ENCODE measurements at regions not wholly inside any gene's neighbourhood (a gene's known extent, or its start where the extent isn't known, plus 50 kb on each side); places are given as distances from the start of the nearest gene placed in this dataset.
"Not testable (repeated sequence)": the region's sequence is repeated elsewhere in the genome, so short reads cannot be mapped to it uniquely, and the experiment has no call there.

GRCh38 chrX:10992110-10992509, 119.0 kb upstream of the HCCS start:
- TF ChIP-seq, protein P1, sequence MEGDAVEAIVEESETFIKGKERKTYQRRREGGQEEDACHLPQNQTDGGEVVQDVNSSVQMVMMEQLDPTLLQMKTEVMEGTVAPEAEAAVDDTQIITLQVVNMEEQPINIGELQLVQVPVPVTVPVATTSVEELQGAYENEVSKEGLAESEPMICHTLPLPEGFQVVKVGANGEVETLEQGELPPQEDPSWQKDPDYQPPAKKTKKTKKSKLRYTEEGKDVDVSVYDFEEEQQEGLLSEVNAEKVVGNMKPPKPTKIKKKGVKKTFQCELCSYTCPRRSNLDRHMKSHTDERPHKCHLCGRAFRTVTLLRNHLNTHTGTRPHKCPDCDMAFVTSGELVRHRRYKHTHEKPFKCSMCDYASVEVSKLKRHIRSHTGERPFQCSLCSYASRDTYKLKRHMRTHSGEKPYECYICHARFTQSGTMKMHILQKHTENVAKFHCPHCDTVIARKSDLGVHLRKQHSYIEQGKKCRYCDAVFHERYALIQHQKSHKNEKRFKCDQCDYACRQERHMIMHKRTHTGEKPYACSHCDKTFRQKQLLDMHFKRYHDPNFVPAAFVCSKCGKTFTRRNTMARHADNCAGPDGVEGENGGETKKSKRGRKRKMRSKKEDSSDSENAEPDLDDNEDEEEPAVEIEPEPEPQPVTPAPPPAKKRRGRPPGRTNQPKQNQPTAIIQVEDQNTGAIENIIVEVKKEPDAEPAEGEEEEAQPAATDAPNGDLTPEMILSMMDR (IDR thresholded peaks at IDR 0.05; ENCODE audit: borderline replicate concordance, extremely low read depth, insufficient read depth): no peak
- Histone ChIP-seq H3K9ac (ENCODE audit: low read length in 3 of 3) (no peak overlapping the region), H3K27ac (ENCODE audit: low read depth in 2 of 2, low read length in 2 of 2) (no peak overlapping the region), H3K27me3 (ENCODE audit: control insufficient read depth, insufficient read depth, low read length) (no peaks in the 10 kb centered on the region), H3K4me3 (ENCODE audit: low read length in 3 of 3) (no peak overlapping the region), H3K36me3 (ENCODE audit: control insufficient read depth in 2 of 3, insufficient read depth in 3 of 3, low read length in 3 of 3) (no peaks in the 10 kb centered on the region), H3K4me1 (ENCODE audit: control insufficient read depth in 2 of 3, insufficient read depth in 2 of 3, low read depth in 1 of 3, low read length in 3 of 3) (no peaks in the 10 kb centered on the region), H3K9me3 (ENCODE audit: control insufficient read depth in 2 of 3, insufficient read depth in 1 of 3, low read length in 3 of 3) (no peaks in the 10 kb centered on the region)
- DNase-seq (no peak), FAIRE-seq (no peak)
- intact Hi-C loops (cut with DNase I): no loop called here

DNA sequence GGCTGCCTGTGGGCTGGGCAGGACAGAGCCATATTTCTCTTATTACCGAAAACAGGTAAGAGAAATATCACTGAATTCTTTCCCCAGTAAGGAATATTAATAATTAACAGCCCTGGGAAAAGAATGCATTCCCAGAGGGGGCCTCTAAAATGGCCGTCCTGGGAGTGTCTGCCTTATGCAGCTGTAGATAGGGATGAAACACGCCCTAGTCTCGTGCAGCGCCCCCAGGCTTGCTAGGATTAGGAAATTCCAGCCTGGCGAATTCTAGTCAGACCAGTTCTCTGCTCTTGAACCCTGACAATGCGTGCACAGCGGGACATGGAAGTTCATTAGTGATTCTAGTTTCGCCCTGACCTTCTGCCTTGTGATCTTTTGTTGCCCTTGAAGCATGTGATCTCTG, 104.1 kb upstream of the HCCS start:
- H3K27ac ChIP-seq (ENCODE audit: low read depth in 2 of 2, low read length in 2 of 2); H3K4me1 ChIP-seq (ENCODE audit: control insufficient read depth in 2 of 3, insufficient read depth in 2 of 3, low read depth in 1 of 3, low read length in 3 of 3); DNase-seq; H3K27me3 ChIP-seq (ENCODE audit: control insufficient read depth, insufficient read depth, low read length); intact Hi-C loops (cut with DNase I); H3K36me3 ChIP-seq (ENCODE audit: control insufficient read depth in 2 of 3, insufficient read depth in 3 of 3, low read length in 3 of 3); H3K4me3 ChIP-seq (ENCODE audit: low read length in 3 of 3); H3K9me3 ChIP-seq (ENCODE audit: control insufficient read depth in 2 of 3, insufficient read depth in 1 of 3, low read length in 3 of 3); H3K9ac ChIP-seq (ENCODE audit: low read length in 3 of 3); FAIRE-seq: not testable (repeated sequence)

DNA sequence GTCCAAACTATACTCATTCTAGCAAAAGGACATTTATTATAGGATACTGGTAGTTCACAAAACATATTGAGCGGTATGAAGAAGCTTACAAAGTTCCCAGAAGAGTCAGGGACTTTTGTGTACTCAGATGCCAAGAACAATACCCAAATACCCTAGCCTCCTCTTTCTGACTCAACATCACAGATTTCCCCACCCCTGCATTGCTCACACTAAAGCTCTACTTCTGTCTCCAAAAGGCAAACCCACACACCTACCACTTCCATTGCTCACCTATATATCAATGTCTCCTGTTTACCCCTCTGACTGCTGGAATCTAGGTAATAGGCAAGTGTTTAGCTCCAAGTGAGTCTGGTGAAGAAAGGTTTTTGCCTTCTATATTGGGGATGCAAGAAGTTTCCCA, 100.7 kb upstream of the HCCS start:
- no peak overlapping the region for H3K4me3 ChIP-seq (ENCODE audit: low read length in 3 of 3)
- FAIRE-seq (no peak), DNase-seq (no peak)
- no peaks in the 10 kb centered on the region for H3K36me3 ChIP-seq (ENCODE audit: control insufficient read depth in 2 of 3, insufficient read depth in 3 of 3, low read length in 3 of 3)
- no peaks in the 10 kb centered on the region for H3K9me3 ChIP-seq (ENCODE audit: control insufficient read depth in 2 of 3, insufficient read depth in 1 of 3, low read length in 3 of 3)
- TF ChIP-seq, protein P1 (IDR thresholded peaks at IDR 0.05; ENCODE audit: borderline replicate concordance, extremely low read depth, insufficient read depth): no peak
- H3K9ac ChIP-seq (ENCODE audit: low read length in 3 of 3): no peak overlapping the region
- H3K27me3 ChIP-seq (ENCODE audit: control insufficient read depth, insufficient read depth, low read length): no peaks in the 10 kb centered on the region
- H3K27ac ChIP-seq (ENCODE audit: low read depth in 2 of 2, low read length in 2 of 2): no peak overlapping the region
- H3K4me1 ChIP-seq (ENCODE audit: control insufficient read depth in 2 of 3, insufficient read depth in 2 of 3, low read depth in 1 of 3, low read length in 3 of 3): no peaks in the 10 kb centered on the region
- intact Hi-C loops (cut with DNase I): no loop called here

- no peak overlapping the region for H3K4me3 ChIP-seq (ENCODE audit: low read length in 3 of 3)
- intact Hi-C loops (cut with DNase I): no loop called here
- no peaks in the 10 kb centered on the region for H3K4me1 ChIP-seq (ENCODE audit: control insufficient read depth in 2 of 3, insufficient read depth in 2 of 3, low read depth in 1 of 3, low read length in 3 of 3)
- no peaks in the 10 kb centered on the region for H3K36me3 ChIP-seq (ENCODE audit: control insufficient read depth in 2 of 3, insufficient read depth in 3 of 3, low read length in 3 of 3)
- H3K9me3 ChIP-seq (ENCODE audit: control insufficient read depth in 2 of 3, insufficient read depth in 1 of 3, low read length in 3 of 3): no peaks in the 10 kb centered on the region
- TF ChIP-seq, protein P1 (IDR thresholded peaks at IDR 0.05; ENCODE audit: borderline replicate concordance, extremely low read depth, insufficient read depth): no peak
- H3K27me3 ChIP-seq (ENCODE audit: control insufficient read depth, insufficient read depth, low read length): no peaks in the 10 kb centered on the region
- DNase-seq (no peak), FAIRE-seq (no peak)
- H3K27ac ChIP-seq (ENCODE audit: low read depth in 2 of 2, low read length in 2 of 2): no peak overlapping the region
- no peak overlapping the region for H3K9ac ChIP-seq (ENCODE audit: low read length in 3 of 3)
These were observed 94.4 kb upstream of the HCCS start for GRCh38 chrX:11016728-11017127.

- H3K4me1 ChIP-seq (ENCODE audit: control insufficient read depth in 2 of 3, insufficient read depth in 2 of 3, low read depth in 1 of 3, low read length in 3 of 3); H3K27me3 ChIP-seq (ENCODE audit: control insufficient read depth, insufficient read depth, low read length); DNase-seq; FAIRE-seq; H3K27ac ChIP-seq (ENCODE audit: low read depth in 2 of 2, low read length in 2 of 2); H3K9ac ChIP-seq (ENCODE audit: low read length in 3 of 3); H3K4me3 ChIP-seq (ENCODE audit: low read length in 3 of 3); intact Hi-C loops (cut with DNase I); H3K36me3 ChIP-seq (ENCODE audit: control insufficient read depth in 2 of 3, insufficient read depth in 3 of 3, low read length in 3 of 3); H3K9me3 ChIP-seq (ENCODE audit: control insufficient read depth in 2 of 3, insufficient read depth in 1 of 3, low read length in 3 of 3): not testable (repeated sequence)
These were observed 88.5 kb upstream of the HCCS start for GRCh38 chrX:11022588-11022987.

All from kidney (tissue), 13 donors.